ENCODE measurements at regions not wholly inside any gene's neighbourhood (a gene's known extent, or its start where the extent isn't known, plus 50 kb on each side); places are given as distances from the start of the nearest gene placed in this dataset.

DNA sequence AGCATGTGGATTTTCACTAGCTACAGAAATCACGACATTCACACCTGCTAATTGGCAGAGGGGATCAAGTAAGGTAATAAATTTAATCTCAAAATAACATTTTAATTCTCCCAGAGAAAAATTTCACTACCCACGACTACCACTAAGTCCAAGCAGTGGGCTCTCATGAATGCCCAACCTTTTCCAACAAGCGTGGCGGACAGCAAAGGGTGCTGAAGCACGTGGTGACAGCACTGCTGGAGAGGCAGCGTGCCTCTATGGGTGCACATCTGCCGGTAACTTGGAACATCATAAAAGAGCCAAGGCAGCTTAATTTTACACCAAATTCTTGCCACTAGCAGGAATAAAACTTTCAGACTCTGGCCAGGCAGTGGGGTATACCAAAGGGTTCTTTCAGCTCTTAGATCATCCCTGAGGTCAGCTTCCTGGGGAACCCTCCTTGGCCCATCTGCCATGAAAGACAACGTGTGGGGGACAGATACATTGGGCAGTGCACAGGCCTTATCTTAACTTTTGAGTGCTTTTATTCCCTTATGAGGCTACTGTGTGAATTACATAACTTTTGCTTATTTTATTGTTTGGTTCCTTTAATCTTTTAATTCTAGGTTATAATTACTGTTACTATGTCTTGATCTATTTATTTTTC is 206.7 kb upstream of the KCTD7 start:
- TF ChIP-seq POLR2A (IDR thresholded peaks at IDR 0.05) (no peak), EP300 (IDR thresholded peaks at IDR 0.05) (no peak)
- TF ChIP-seq, protein P1, sequence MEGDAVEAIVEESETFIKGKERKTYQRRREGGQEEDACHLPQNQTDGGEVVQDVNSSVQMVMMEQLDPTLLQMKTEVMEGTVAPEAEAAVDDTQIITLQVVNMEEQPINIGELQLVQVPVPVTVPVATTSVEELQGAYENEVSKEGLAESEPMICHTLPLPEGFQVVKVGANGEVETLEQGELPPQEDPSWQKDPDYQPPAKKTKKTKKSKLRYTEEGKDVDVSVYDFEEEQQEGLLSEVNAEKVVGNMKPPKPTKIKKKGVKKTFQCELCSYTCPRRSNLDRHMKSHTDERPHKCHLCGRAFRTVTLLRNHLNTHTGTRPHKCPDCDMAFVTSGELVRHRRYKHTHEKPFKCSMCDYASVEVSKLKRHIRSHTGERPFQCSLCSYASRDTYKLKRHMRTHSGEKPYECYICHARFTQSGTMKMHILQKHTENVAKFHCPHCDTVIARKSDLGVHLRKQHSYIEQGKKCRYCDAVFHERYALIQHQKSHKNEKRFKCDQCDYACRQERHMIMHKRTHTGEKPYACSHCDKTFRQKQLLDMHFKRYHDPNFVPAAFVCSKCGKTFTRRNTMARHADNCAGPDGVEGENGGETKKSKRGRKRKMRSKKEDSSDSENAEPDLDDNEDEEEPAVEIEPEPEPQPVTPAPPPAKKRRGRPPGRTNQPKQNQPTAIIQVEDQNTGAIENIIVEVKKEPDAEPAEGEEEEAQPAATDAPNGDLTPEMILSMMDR (IDR thresholded peaks at IDR 0.05), result no peak
